ENCODE measurements at regions not wholly inside any gene's neighbourhood (a gene's known extent, or its start where the extent isn't known, plus 50 kb on each side); places are given as distances from the start of the nearest gene placed in this dataset.

DNA sequence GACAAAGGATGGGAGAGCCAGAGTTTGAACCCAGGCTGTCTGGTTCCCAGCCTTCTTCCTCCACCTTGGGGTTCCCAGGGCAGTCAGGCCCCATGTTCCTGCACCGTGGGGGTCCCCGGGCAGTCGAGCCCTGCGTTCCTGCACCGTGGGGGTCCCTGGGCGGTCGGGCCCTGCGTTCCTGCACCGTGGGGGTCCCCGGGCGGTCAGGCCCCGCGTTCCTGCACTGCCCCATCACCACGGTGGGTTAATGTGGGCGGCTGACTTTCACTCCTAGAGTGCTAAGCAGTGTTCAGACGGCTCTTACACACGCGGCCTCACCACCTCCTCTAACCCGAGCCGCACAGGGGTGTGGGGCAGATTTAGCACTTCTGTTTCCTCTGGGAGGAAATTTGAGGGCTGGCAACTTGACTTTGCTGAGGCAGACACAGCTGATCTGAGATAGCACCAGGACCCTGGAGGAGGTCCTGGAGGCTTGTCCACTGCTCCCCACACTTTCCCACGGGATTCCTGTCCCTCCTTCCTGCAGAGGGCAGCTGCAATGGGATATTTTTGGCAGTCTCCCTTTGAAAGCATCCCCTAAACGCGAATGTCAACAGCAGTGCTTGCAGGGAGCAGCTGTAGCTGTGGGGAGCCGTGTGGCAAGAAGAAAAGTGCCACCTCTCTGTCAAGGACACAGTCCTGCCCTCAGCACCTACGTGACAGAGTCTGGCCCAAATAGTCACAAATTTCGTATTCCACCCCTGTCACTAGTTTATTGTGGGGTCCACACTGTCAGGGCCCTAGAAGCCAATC is 239.4 kb downstream of the TEX29 start:
- DNase-seq (ENCODE audit: low spot score) = no peak
- in situ Hi-C loops (cut with MboI; ENCODE audit: low pct_unique_long_range_greater_than_20kb, low sequenced_read_pairs, unreplicated experiment) = no loop called here
- TF ChIP-seq CTCF (IDR thresholded peaks at IDR 0.05; ENCODE audit: extremely low read depth, insufficient read depth, missing control alignments) = no peak

GRCh38 chr13:111561091-111561781 is 240.8 kb downstream of the TEX29 start:
- in situ Hi-C loops (cut with MboI; ENCODE audit: low pct_unique_long_range_greater_than_20kb, low sequenced_read_pairs, unreplicated experiment) = no loop called here
- no peak for DNase-seq (ENCODE audit: low spot score)
- no peak for TF ChIP-seq CTCF (IDR thresholded peaks at IDR 0.05; ENCODE audit: extremely low read depth, insufficient read depth, missing control alignments)

GRCh38 chr13:111562716-111563115 is 242.3 kb downstream of the TEX29 start:
- TF ChIP-seq CTCF (IDR thresholded peaks at IDR 0.05; ENCODE audit: extremely low read depth, insufficient read depth, missing control alignments) = no peak
- in situ Hi-C loops (cut with MboI; ENCODE audit: low pct_unique_long_range_greater_than_20kb, low sequenced_read_pairs, unreplicated experiment) = no loop called here
- DNase-seq (ENCODE audit: low spot score) = no peak

- no peak for DNase-seq (ENCODE audit: low spot score)
- TF ChIP-seq CTCF (IDR thresholded peaks at IDR 0.05; ENCODE audit: extremely low read depth, insufficient read depth, missing control alignments) = no peak
- in situ Hi-C loops (cut with MboI; ENCODE audit: low pct_unique_long_range_greater_than_20kb, low sequenced_read_pairs, unreplicated experiment) = no loop called here
Measured at GRCh38 chr13:111564606-111565005, 244.2 kb downstream of the TEX29 start.

DNA sequence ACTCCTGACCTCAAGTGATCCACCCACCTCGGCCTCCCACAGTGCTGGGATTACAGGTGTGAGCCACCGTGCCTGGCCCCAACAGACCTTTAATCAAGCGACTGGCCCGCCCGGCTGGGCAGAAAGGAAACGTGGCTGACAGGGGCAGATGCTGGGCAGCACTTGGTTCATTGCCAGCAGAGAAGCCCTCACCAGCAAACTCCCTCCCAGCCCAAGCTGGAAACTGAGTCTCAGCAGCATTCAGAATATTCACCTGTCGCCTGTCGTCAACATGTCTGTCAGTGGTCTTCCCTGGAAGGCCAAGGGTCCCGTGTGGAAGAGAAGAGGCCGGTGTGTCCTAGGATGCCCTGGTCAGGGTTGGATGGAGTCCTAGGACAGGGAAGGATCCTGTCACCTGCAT is 245.0 kb downstream of the TEX29 start:
- TF ChIP-seq CTCF (IDR thresholded peaks at IDR 0.05; ENCODE audit: extremely low read depth, insufficient read depth, missing control alignments) = no peak
- DNase-seq (ENCODE audit: low spot score) = no peak
- in situ Hi-C loops (cut with MboI; ENCODE audit: low pct_unique_long_range_greater_than_20kb, low sequenced_read_pairs, unreplicated experiment) = no loop called here

DNA sequence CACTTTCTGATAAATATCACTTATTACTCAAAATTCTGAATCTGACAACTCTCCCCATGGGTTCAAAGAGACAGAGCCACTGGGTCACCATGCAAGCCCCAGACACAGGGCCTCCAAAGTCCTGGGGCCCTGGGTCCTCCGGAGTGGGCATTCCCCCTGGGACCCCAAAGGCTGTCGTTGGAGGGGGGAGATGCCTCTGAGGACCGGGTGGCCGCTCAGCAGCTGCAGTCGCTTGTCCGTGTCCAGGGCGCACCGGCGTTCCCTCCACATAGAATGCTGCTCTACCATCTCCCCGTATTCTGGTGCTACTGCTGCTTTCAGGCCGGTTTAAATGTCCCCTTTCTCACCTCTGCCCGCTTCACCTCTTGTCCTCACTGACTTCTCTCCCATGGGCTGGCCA is 246.1 kb downstream of the TEX29 start:
- TF ChIP-seq CTCF (IDR thresholded peaks at IDR 0.05; ENCODE audit: extremely low read depth, insufficient read depth, missing control alignments) = no peak
- no peak for DNase-seq (ENCODE audit: low spot score)
- in situ Hi-C loops (cut with MboI; ENCODE audit: low pct_unique_long_range_greater_than_20kb, low sequenced_read_pairs, unreplicated experiment) = no loop called here
